Uterus (tissue), 2 donors: ENCODE measurements at regions not wholly inside any gene's neighbourhood (a gene's known extent, or its start where the extent isn't known, plus 50 kb on each side); places are given as distances from the start of the nearest gene placed in this dataset.

Experiments used
- POLR2A ChIP-seq, 2 donors: fragments of 450-650 bp; IDR thresholded peaks; one replicate each; pipeline ENCODE4 v1.6.1; 2016; ENCODE audit warnings: antibody characterized with exemption in 2 of 2, mild to moderate bottlenecking in 1 of 2, moderate library complexity in 1 of 2
- TF ChIP-seq, protein P1 (sequence below), 4 experiments: fragments of 200-600 bp in 2 of 4; fragments of 450-650 bp in 2 of 4; sonication (generic) in 2 of 4; IDR thresholded peaks; one replicate each; pipeline ENCODE4 v1.5.1; 2016 to 2019; ENCODE audit warnings: antibody characterized with exemption in 4 of 4, mild to moderate bottlenecking in 2 of 4, moderate library complexity in 1 of 4

- no peak for TF ChIP-seq POLR2A (IDR thresholded peaks at IDR 0.05)
- TF ChIP-seq, protein P1, sequence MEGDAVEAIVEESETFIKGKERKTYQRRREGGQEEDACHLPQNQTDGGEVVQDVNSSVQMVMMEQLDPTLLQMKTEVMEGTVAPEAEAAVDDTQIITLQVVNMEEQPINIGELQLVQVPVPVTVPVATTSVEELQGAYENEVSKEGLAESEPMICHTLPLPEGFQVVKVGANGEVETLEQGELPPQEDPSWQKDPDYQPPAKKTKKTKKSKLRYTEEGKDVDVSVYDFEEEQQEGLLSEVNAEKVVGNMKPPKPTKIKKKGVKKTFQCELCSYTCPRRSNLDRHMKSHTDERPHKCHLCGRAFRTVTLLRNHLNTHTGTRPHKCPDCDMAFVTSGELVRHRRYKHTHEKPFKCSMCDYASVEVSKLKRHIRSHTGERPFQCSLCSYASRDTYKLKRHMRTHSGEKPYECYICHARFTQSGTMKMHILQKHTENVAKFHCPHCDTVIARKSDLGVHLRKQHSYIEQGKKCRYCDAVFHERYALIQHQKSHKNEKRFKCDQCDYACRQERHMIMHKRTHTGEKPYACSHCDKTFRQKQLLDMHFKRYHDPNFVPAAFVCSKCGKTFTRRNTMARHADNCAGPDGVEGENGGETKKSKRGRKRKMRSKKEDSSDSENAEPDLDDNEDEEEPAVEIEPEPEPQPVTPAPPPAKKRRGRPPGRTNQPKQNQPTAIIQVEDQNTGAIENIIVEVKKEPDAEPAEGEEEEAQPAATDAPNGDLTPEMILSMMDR (IDR thresholded peaks at IDR 0.05), result no peak
These were observed 481.4 kb downstream of the COG6 start for GRCh38 chr13:40136896-40137295.
